ENCODE measurements at regions not wholly inside any gene's neighbourhood (a gene's known extent, or its start where the extent isn't known, plus 50 kb on each side); places are given as distances from the start of the nearest gene placed in this dataset.
A peak's percentile ranks its signal among the peaks of the same experiment; 100 is the strongest.

DNA sequence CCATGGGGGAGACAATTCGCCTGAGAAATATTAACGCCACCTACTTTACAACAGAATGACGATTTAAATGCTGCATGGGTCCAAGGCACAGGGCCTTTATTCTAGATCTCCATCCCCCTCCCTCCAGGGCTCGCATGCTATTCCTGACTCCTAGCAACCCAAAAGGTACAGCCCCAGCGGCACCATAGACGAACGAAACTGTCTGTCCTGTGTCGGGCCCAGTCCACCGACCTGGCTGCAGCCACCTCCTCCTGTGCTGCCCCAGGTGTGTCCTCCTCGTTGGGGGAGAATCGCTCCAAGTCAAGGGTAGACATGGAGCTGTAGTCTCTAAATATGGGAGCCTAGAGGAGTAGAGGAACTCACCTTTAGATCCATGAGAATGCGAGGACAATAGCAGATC is 196.5 kb downstream of the TOMM20 start:
- no peak for DNase-seq

GRCh38 chr1:234931404-234931973 is 197.1 kb downstream of the TOMM20 start:
- DNase-seq, result no peak

DNA sequence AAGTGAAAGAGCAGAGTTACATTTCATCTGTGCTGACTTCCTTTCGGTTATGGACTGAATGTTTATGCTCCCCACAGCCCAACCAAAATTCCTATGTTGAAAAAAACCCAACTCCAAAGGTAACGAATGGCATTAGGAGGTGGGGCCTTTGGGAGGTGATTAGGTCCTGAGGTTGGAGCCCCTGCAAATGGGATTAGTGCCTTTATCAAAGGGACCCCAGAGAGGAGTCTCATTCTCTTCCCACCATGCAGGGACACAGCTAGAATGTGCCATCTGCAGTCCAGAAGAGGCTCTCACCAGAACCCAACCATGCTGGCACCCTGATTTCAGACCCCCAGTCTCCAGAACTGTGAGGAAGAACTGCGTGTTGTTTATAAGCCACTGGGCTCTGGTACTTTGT is 199.3 kb downstream of the TOMM20 start:
- DNase-seq, result no peak

DNA sequence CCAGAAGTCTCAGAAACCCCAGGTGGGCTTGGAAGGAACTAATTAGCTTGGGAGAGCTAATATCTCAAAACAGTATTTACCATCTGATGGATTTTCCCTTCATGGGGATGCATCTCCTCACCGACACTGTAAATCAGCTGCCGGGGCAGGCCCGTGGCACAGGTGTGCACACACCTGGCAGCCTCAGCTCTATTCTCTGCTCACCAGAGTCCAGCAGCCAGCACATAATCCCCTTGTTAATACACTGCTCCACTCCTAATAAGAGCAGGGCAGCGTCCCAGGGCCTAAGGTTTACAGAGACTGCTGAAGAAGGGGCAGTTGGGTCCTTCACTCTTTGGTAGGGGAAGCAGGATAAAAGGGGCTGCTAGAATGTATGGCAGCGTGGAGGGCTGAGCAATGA is 200.0 kb downstream of the TOMM20 start:
- no peak for DNase-seq

- DNase-seq, result no peak
Observed at GRCh38 chr1:234927971-234928640, 200.5 kb downstream of the TOMM20 start.

- DNase-seq, result no peak
Observed at GRCh38 chr1:234927312-234927970, 201.2 kb downstream of the TOMM20 start.

DNA sequence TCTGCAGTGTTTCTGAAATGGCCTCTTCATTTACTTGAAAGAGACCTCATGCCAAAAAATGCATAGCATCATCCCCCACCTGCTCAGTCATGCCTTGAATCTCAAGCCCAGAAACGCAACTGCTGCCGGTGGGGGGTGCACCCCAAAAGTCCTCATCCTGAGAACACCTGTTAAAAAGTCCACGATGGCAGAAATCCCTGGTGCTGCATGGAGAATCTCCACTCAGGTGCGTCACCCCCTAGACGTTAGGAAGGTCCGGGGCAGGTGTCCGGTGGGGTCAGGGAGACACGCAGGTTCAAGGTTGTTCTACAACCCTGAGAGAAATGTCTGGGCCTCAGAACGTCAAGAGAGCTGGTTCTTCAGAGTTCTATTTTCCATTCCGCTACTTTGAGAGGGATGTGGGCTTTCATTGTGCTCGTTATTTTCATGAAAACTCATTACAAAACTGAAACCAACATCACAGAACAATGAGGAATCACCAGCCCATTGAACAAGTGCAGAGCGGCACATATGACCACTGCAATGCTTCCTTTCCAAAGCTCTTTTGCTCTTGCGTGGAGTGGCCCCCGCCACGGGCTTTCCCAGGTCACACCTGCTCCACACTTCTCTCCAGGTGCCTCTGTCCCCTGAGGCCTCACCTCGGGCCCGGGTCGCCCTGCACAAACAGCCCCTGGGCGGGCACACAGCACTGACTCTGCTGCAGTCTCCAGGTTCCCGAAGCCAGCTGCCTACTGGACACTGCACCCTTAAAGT is 201.9 kb downstream of the TOMM20 start:
- peak; percentile 21 to 28 for DNase-seq

DNA sequence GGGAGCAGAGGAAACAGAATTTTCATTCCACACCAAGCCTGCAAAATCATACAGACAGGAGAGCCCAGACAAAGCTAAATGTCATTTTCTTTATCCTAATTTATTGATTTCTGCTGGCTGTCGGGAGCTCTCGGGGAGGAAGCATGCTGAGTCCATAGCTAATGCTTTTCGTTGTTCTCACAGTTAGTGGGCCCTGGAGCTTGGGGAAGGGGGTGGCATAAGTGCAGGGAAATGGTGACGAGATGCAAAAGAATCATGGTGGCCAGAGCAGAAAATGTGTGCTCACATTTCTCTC is 202.4 kb downstream of the TOMM20 start:
- no peak for DNase-seq

GRCh38 chr1:234925440-234926263 is 203.0 kb downstream of the TOMM20 start:
- DNase-seq, result no peak

DNA sequence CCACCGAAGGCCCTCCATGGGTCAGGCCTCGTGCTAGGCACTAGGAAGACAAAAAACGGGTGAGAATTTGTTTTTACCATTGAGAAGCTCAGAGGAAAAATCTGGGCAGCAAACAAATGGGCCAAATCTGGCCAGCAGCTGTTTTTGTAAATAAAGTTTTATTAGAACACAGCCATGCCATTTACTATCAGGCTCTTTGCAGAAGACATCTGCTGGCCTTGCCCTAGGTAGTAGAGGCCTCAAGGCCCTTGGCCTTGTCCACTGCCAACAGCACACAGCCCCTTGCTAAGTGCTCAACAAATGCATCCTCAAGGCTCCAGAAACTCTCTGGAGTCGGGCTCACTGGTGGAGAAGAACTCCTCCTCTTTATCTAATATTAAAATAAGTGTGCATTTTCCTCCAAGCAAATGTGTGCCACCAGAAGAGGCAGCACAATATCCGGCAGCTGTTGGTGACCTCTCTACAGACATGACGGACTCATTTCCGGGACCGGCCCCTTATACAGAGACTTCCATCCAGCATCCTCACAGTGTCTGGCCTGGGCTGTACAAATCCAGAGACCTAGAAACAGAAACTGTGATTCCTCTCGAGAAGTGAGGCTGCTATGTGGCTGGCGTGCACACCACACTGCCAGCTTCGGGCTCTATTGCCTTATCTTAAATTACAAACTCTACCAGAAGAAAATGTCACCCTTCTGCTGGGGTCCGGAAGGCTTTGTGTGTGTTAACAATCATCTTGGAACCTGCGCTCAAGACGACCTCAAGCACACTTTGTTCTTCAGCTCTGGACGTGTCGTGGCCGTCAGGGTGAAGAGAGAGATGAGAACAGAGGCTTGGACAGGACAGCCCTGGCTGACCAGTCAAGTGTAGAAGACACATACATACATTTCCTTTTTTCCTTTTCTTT is 203.9 kb downstream of the TOMM20 start:
- no peak for DNase-seq

DNA sequence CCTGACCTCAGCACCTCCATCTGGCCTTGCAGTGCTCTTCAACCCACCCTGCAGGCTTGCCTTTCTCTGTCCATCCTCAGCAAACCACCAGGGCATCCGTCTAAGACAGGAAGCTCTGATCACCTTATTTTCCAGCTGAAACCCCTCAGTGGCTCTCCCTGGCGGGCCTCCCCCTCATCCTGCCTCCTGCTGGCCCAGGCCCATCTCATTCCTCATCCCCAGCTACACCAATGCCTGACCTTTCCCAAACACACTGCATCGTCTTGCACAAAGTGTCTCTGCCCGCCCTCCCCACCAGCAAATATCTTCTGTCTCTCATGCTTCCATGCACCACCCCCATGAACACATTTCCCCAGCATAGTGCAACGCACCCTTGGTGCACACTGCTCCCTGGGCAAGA is 205.0 kb downstream of the TOMM20 start:
- no peak for DNase-seq

DNA sequence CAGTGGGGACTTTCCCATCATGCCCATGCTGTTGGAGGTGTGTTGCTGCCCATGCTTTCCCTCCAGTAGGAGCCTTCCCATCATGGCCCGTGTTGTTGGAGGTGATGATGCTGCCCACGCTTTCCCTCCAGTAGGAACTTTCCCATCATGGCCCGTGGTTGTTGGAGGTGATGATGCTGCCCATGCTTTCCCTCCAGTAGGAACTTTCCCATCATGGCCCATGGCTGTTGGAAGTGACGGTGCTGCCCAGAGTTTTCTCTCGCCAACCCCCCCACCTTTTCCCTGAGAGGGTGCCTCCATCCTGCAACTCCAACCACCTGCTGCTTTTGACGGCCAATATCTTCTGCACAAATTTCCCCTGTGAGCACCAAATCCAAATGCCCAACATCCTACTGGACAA is 205.7 kb downstream of the TOMM20 start:
- DNase-seq, result no peak

DNA sequence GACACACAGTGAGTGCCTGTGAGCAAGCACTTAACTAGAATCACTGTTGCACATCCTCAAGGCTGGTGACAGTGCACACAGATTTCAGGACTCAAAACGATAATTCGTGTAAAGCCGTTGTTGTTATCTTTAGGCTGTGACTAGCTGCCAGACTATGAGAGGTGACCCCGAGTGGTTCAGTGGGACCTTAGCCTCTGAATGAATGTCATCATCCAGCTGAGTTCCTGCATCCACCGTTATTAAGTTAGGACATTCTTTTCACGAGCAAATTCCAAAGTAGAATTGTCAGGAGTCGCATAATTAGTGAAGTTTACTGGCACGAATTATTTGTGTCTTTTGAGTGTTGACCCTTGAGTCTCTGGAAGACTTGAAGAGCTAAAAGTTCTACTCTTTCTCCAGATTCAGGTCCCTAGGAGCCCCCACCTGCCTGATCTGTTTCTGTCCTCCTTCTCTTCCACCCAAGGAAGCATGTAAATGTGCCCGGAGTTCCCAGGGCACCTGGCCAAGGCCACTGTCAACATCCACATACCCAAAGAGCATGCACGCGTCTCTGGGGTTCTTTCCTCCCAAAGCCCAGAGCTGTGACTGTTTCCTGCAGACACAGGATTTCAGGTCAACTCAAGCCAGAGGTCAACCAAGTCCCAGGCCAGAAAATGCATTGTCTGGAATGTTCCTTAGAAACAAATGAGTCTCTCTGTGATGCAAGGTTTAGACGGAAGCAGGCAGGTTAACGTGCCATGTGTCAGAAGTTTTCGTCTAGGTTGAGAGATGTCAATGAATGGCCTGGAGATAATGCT is 207.2 kb downstream of the TOMM20 start:
- DNase-seq, result no peak

DNA sequence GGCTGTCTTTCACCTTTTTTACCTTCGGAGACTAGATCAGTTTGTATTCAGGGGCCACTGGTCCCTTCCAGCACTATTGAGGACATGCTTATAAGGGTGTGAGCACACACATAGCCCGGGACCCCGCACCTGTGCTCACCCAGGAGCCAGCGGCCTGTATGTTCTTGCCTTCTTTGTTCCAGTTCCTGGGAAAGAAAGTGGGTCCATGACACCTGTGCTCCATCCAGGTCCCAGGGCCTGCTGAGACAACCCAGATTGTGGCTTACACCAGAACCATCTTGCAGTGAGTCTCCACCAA is 207.8 kb downstream of the TOMM20 start:
- no peak for DNase-seq

DNA sequence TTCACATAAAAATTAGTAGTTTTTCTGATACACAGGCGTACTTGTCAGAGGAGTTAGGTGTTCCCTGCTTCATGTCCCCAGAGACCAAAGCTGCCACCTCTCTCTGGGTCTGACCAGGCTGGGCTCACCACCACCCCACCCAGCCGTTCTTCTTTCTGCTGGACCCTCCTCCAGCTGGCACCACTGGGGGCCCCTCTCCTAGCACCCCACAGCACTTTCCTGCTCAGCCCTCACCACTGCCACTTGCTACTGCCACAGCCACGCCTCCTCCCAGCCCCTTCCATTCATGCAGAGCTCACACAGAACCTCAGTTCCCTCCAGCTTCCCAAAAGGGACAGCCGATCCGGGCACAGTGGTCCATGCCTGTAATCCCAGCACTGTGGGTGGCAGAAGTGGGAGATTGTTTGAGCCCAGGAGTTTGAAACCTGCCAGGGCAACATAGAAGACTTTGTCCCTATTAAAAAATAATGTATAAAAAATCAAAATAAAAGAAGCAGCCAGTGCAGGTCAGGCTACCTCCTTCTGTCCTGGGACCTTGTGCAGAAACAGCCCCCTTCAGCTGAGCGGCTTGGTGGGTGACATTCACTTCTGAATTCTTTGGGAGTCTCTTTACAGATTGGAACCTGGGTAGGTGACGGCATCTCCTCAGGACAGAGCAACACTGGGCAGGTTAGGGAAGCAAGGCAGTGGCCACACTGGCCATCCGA is 208.3 kb downstream of the TOMM20 start:
- DNase-seq, result no peak

DNA sequence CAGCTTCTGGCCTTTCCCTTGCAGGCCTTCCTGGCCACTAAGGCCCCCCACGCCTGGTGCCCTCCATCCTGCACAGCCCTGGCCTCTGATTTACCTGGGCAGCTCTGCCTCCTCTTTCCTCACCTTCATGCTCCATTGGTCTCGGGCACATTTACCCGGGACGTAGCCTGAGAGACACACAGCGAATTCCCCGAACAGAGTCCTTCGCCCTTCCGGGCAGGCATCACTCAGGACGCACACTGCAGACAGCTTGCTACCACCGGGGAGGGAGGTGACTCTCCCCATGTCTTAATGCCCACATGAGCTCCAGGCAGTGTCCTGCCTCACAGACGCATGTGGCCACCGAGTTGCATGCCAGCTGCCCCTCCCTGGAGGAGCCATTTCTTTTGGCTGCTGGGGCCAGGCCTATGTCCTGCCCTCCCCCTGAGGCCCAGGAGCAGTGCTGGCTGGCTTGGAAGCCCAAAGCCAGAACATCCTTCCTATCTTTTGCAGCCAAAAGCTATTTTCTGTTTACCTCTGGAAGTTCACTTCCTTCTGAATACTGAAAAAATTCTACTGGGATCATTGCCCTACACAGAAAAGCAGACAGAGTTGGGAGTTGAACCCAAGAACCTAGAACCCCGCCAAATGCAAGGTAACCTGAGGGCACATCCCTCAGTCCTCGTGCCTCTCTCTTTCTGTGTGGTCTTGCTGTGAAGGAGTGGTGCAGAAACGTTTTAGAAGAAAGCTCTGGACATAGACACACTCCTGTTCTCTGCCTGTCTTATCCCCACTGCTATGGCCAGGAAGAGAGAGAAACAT is 209.5 kb downstream of the TOMM20 start:
- DNase-seq, result no peak

GRCh38 chr1:234918181-234918841 is 210.3 kb downstream of the TOMM20 start:
- DNase-seq, result no peak

- no peak for DNase-seq
Observed at GRCh38 chr1:234917495-234918180, 211.0 kb downstream of the TOMM20 start.

GRCh38 chr1:234916840-234917239 is 211.8 kb downstream of the TOMM20 start:
- no peak for DNase-seq

Measured in stimulated activated CD4-positive, alpha-beta T cell treated with anti-CD3 and anti-CD28 coated beads, Interleukin-4, amount 100 ng/mL, for 4 hours (primary cell).